RWPE1 (cell line): ENCODE measurements at regions not wholly inside any gene's neighbourhood (a gene's known extent, or its start where the extent isn't known, plus 50 kb on each side); places are given as distances from the start of the nearest gene placed in this dataset.

Source experiments
- CTCF ChIA-PET: fragments of 350-600 bp; sonication (Branson Sonifier 250); formaldehyde crosslinking; extraction: SDS; loops from one replicate; lab custom pipeline; 2021; lab: Yijun Ruan, JAX
- POLR2A ChIA-PET: fragments of 400-600 bp; formaldehyde crosslinking; extraction: SDS; loops from one replicate; lab custom pipeline; 2020; ENCODE audit warnings: antibody characterized with exemption; ENCODE audit not compliant: low non-redundant PET; lab: Yijun Ruan, JAX
- DNase-seq: peaks from one replicate; pipeline ENCODE4 v3.0.0; 2012; ENCODE audit warnings: low spot score
- H3K27ac ChIP-seq: fragments of 450-650 bp; 2 replicates; pipeline ENCODE4 v1.5.1; 2017
- CTCF ChIP-seq: fragments of 450-650 bp; conservative IDR thresholded peaks from 2 replicates; pipeline ENCODE4 v1.5.1; 2017; ENCODE audit warnings: low read depth, mild to moderate bottlenecking

GRCh38 chr1:230591678-230592077, 50.6 kb upstream of the COG2 start:
- CTCF ChIA-PET = interaction anchor here (0.7 kb wide), 1 partner anchor 28 kb away, joined by 3 read pairs; no protein-coding TSS in a partner anchor

GRCh38 chr1:230589951-230590350, 52.3 kb upstream of the COG2 start:
- no peak for TF ChIP-seq CTCF
- H3K27ac ChIP-seq = no peak overlapping the region
- no peak for DNase-seq
- POLR2A ChIA-PET = no interaction called here
- CTCF ChIA-PET = no interaction called here

More at GRCh38 chr1:230591678-230592077, 50.6 kb upstream of the COG2 start:
- no peak for DNase-seq
- POLR2A ChIA-PET = no interaction called here
- no peak overlapping the region for H3K27ac ChIP-seq
- TF ChIP-seq CTCF = no peak

- DNase-seq = no peak
- no peak for TF ChIP-seq CTCF
- POLR2A ChIA-PET = no interaction called here
- no peak overlapping the region for H3K27ac ChIP-seq
- CTCF ChIA-PET = interaction anchor here (0.5 kb wide), 1 partner anchor 1859 kb away, joined by 3 read pairs; no protein-coding TSS in a partner anchor
These were observed 53.9 kb upstream of the COG2 start for GRCh38 chr1:230588323-230588746.

- no peak for DNase-seq
- no peak overlapping the region for H3K27ac ChIP-seq
- CTCF ChIA-PET = no interaction called here
- POLR2A ChIA-PET = no interaction called here
- TF ChIP-seq CTCF = no peak
These were observed 55.2 kb upstream of the COG2 start for GRCh38 chr1:230587061-230587460.

GRCh38 chr1:230584660-230585059, 57.6 kb upstream of the COG2 start:
- no peak for TF ChIP-seq CTCF
- H3K27ac ChIP-seq = no peak overlapping the region
- POLR2A ChIA-PET = no interaction called here
- DNase-seq = no peak
- CTCF ChIA-PET = no interaction called here

GRCh38 chr1:230581446-230582079, 60.7 kb upstream of the COG2 start:
- no peak for TF ChIP-seq CTCF
- ChIA-PET CTCF (no interaction called here), POLR2A (no interaction called here)
- no peak overlapping the region for H3K27ac ChIP-seq
- no peak for DNase-seq
